WTC11 (cell line): ENCODE measurements at regions not wholly inside any gene's neighbourhood (a gene's known extent, or its start where the extent isn't known, plus 50 kb on each side); places are given as distances from the start of the nearest gene placed in this dataset.

Experiments
- ATAC-seq: fragments of 200-7000 bp; cut with Tn5 transposase; 2 replicates; pipeline ENCODE4 v1.10.0; 2021; ENCODE audit warnings: mild to moderate bottlenecking, moderate library complexity
- CTCF ChIA-PET: fragments of 300-600 bp; sonication (Branson Sonifier 250); formaldehyde crosslinking; loops from one replicate; lab custom pipeline; 2021; ENCODE audit warnings: antibody characterized with exemption; lab: Charles Lee
- POLR2A ChIA-PET: fragments of 350-600 bp; sonication (Branson Sonifier 250); formaldehyde crosslinking; loops from one replicate; lab custom pipeline; 2021; ENCODE audit warnings: antibody characterized with exemption; lab: Charles Lee
- DNase-seq: peaks from one replicate; pipeline ENCODE4 v3.0.0; 2021; ENCODE audit warnings: low spot score
- H3K27ac Mint-ChIP-seq: 2 replicates; pipeline ENCODE4 v1.8.0; 2021; ENCODE audit warnings: mixed read lengths
- H3K27me3 Mint-ChIP-seq: 2 replicates; pipeline ENCODE4 v1.8.0; 2021; ENCODE audit warnings: low read depth, mild to moderate bottlenecking, moderate library complexity, mixed read lengths
- H3K36me3 Mint-ChIP-seq: 2 replicates; pipeline ENCODE4 v1.8.0; 2021; ENCODE audit warnings: mixed read lengths
- H3K4me1 Mint-ChIP-seq: 2 replicates; pipeline ENCODE4 v1.8.0; 2022; ENCODE audit warnings: mixed read lengths
- H3K4me3 Mint-ChIP-seq: 2 replicates; pipeline ENCODE4 v1.8.0; 2021; ENCODE audit warnings: mild to moderate bottlenecking, moderate library complexity, mixed read lengths
- H3K9me3 Mint-ChIP-seq: 2 replicates; pipeline ENCODE4 v1.8.0; 2021; ENCODE audit warnings: mixed read lengths
- ATF1 ChIP-seq: sonication (generic); formaldehyde crosslinking; IDR thresholded peaks from 2 replicates; pipeline ENCODE4 v1.8.1; 2023; ENCODE audit warnings: mild to moderate bottlenecking, moderate library complexity, missing genetic modification reagents
- CDX4 ChIP-seq: fragments of 250-450 bp; sonication (Bioruptor Pico); IDR thresholded peaks from 2 replicates; pipeline ENCODE4 v1.9.0; 2021; ENCODE audit warnings: moderate library complexity, mild to moderate bottlenecking, inconsistent platforms, borderline replicate concordance
- EMX1 ChIP-seq: fragments of 250-450 bp; sonication (Bioruptor Pico); IDR thresholded peaks from 2 replicates; pipeline ENCODE4 v1.8.0; 2021; ENCODE audit warnings: mild to moderate bottlenecking
- FOXJ3 ChIP-seq: sonication (generic); formaldehyde crosslinking; IDR thresholded peaks from 2 replicates; pipeline ENCODE4 v1.9.0; 2021; ENCODE audit warnings: missing genetic modification reagents, mild to moderate bottlenecking, borderline replicate concordance
- FOXP4 ChIP-seq: sonication (generic); formaldehyde crosslinking; IDR thresholded peaks from 2 replicates; pipeline ENCODE4 v1.8.0; 2022; ENCODE audit warnings: mild to moderate bottlenecking, missing genetic modification reagents
- HMGA2 ChIP-seq: fragments of 250-450 bp; sonication (Bioruptor Pico); IDR thresholded peaks from 2 replicates; pipeline ENCODE4 v1.4.0; 2021; ENCODE audit warnings: mild to moderate bottlenecking, moderate library complexity
- IRF1 ChIP-seq: sonication (generic); formaldehyde crosslinking; IDR thresholded peaks from 2 replicates; pipeline ENCODE4 v1.8.0; 2023; ENCODE audit warnings: missing genetic modification reagents
- JAZF1 ChIP-seq: fragments of 250-450 bp; sonication (Bioruptor Pico); IDR thresholded peaks from 2 replicates; pipeline ENCODE4 v1.9.0; 2021; ENCODE audit warnings: moderate library complexity, mild to moderate bottlenecking, inconsistent platforms
- NFE2L1 ChIP-seq: sonication (generic); formaldehyde crosslinking; IDR thresholded peaks from 2 replicates; pipeline ENCODE4 v1.8.1; 2023; ENCODE audit warnings: missing genetic modification reagents
- NFYB ChIP-seq: sonication (generic); formaldehyde crosslinking; conservative IDR thresholded peaks from 2 replicates; pipeline ENCODE4 v1.8.0; 2022; ENCODE audit warnings: low read depth, missing genetic modification reagents
- NR2C2 ChIP-seq: sonication (generic); formaldehyde crosslinking; IDR thresholded peaks from 2 replicates; pipeline ENCODE4 v1.8.0; 2022; ENCODE audit warnings: mild to moderate bottlenecking, missing genetic modification reagents
- PRRX2 ChIP-seq: fragments of 250-450 bp; sonication (Bioruptor Pico); IDR thresholded peaks from 2 replicates; pipeline ENCODE4 v1.8.0; 2021; ENCODE audit warnings: mild to moderate bottlenecking
- RORB ChIP-seq: fragments of 250-450 bp; sonication (Bioruptor Pico); IDR thresholded peaks from 2 replicates; pipeline ENCODE4 v1.9.0; 2021; ENCODE audit warnings: mild to moderate bottlenecking
- USF1 ChIP-seq: sonication (generic); formaldehyde crosslinking; IDR thresholded peaks from 2 replicates; pipeline ENCODE4 v1.8.0; 2022; ENCODE audit warnings: mild to moderate bottlenecking, missing genetic modification reagents
- USF2 ChIP-seq: sonication (generic); formaldehyde crosslinking; IDR thresholded peaks from 2 replicates; pipeline ENCODE4 v1.8.1; 2023; ENCODE audit warnings: mild to moderate bottlenecking, missing genetic modification reagents, moderate library complexity
- ZMAT4 ChIP-seq: fragments of 250-450 bp; sonication (Bioruptor Pico); IDR thresholded peaks from 2 replicates; pipeline ENCODE4 v1.9.0; 2021; ENCODE audit warnings: mild to moderate bottlenecking
- ZNF121 ChIP-seq: sonication (generic); formaldehyde crosslinking; IDR thresholded peaks from 2 replicates; pipeline ENCODE4 v1.8.0; 2023; ENCODE audit warnings: missing genetic modification reagents
- ZNF138 ChIP-seq: sonication (generic); formaldehyde crosslinking; conservative IDR thresholded peaks from 2 replicates; pipeline ENCODE4 v1.8.1; 2022; ENCODE audit warnings: mild to moderate bottlenecking, moderate library complexity, missing genetic modification reagents
- ZNF317 ChIP-seq: sonication (generic); formaldehyde crosslinking; IDR thresholded peaks from 2 replicates; pipeline ENCODE4 v1.8.1; 2023; ENCODE audit warnings: low read depth, mild to moderate bottlenecking, moderate library complexity, missing genetic modification reagents, borderline replicate concordance
- ZNF512 ChIP-seq: sonication (generic); formaldehyde crosslinking; IDR thresholded peaks from 2 replicates; pipeline ENCODE4 v1.8.1; 2022; ENCODE audit warnings: missing genetic modification reagents, borderline replicate concordance
- ZNF671 ChIP-seq: fragments of 250-450 bp; sonication (Bioruptor Pico); IDR thresholded peaks from 2 replicates; pipeline ENCODE4 v1.8.0; 2021; ENCODE audit warnings: mild to moderate bottlenecking
- ZSCAN18 ChIP-seq: fragments of 250-450 bp; sonication (Bioruptor Pico); IDR thresholded peaks from 2 replicates; pipeline ENCODE4 v2.1.2; 2022; ENCODE audit warnings: mild to moderate bottlenecking, moderate library complexity

GRCh38 chr1:79551321-79551720, 544.8 kb upstream of the ADGRL4 start:
- ChIA-PET CTCF (no interaction called here), POLR2A (no interaction called here)
- no peak for ATAC-seq
- no peak for DNase-seq
- no peaks in the 10 kb centered on the region for H3K4me1 Mint-ChIP-seq
- TF ChIP-seq NFE2L1 (no peak), USF1 (CRISPR knock-in tag) (no peak), ATF1 (CRISPR knock-in tag) (no peak), ZSCAN18 (CRISPR knock-in tag) (no peak), JAZF1 (CRISPR knock-in tag) (no peak), RORB (no peak), ZNF512 (CRISPR knock-in tag) (no peak), USF2 (CRISPR knock-in tag) (no peak), EMX1 (CRISPR knock-in tag) (no peak), FOXP4 (CRISPR knock-in tag) (no peak), HMGA2 (CRISPR knock-in tag) (no peak), IRF1 (CRISPR knock-in tag) (no peak)
- H3K27ac Mint-ChIP-seq = no peak overlapping the region
- H3K27me3 Mint-ChIP-seq = no peaks in the 10 kb centered on the region
- H3K36me3 Mint-ChIP-seq = no peaks in the 10 kb centered on the region
- H3K4me3 Mint-ChIP-seq = no peak overlapping the region
- H3K9me3 Mint-ChIP-seq = no peaks in the 10 kb centered on the region

- Mint-ChIP-seq H3K36me3 (no peaks in the 10 kb centered on the region), H3K27me3 (no peaks in the 10 kb centered on the region), H3K27ac (no peak overlapping the region), H3K4me1 (no peaks in the 10 kb centered on the region), H3K4me3 (no peak overlapping the region), H3K9me3 (no peaks in the 10 kb centered on the region)
- CTCF ChIA-PET = no interaction called here
- no peak for TF ChIP-seq NFYB
- no peak for TF ChIP-seq JAZF1 (CRISPR knock-in tag)
- TF ChIP-seq ZNF121 (CRISPR knock-in tag) = no peak
- TF ChIP-seq FOXP4 (CRISPR knock-in tag) = no peak
- TF ChIP-seq FOXJ3 (CRISPR knock-in tag) = no peak
- no peak for TF ChIP-seq HMGA2 (CRISPR knock-in tag)
- no peak for TF ChIP-seq CDX4 (CRISPR knock-in tag)
- no peak for TF ChIP-seq ZNF317 (CRISPR knock-in tag)
- TF ChIP-seq ZMAT4 (CRISPR knock-in tag) = no peak
- no peak for TF ChIP-seq ZNF671 (CRISPR knock-in tag)
- TF ChIP-seq NR2C2 = no peak
- TF ChIP-seq ZNF138 (CRISPR knock-in tag) = no peak
- no peak for TF ChIP-seq PRRX2 (CRISPR knock-in tag)
- POLR2A ChIA-PET = no interaction called here
- no peak for ATAC-seq
- DNase-seq = no peak
Measured at GRCh38 chr1:79550402-79550801, 543.9 kb upstream of the ADGRL4 start.
